ENCODE measurements at regions not wholly inside any gene's neighbourhood (a gene's known extent, or its start where the extent isn't known, plus 50 kb on each side); places are given as distances from the start of the nearest gene placed in this dataset.
"Not testable (repeated sequence)": the region's sequence is repeated elsewhere in the genome, so short reads cannot be mapped to it uniquely, and the experiment has no call there.

- no peak for DNase-seq (ENCODE audit: low read depth in 2 of 2)
These were observed 171.3 kb downstream of the RPRM start for GRCh38 chr2:153307223-153307622.

GRCh38 chr2:153299809-153300208 lies 178.8 kb downstream of the RPRM start:
- DNase-seq (ENCODE audit: low read depth in 2 of 2): no peak

GRCh38 chr2:153299217-153299616 lies 179.3 kb downstream of the RPRM start:
- DNase-seq (ENCODE audit: low read depth in 2 of 2): no peak

GRCh38 chr2:153294199-153294786 lies 184.3 kb downstream of the RPRM start:
- no peak for DNase-seq (ENCODE audit: low read depth in 2 of 2)

GRCh38 chr2:153291718-153292117 lies 186.8 kb downstream of the RPRM start:
- no peak for DNase-seq (ENCODE audit: low read depth in 2 of 2)

GRCh38 chr2:153287109-153287801 lies 191.3 kb downstream of the RPRM start:
- peak; percentile 8 to 30 for DNase-seq (ENCODE audit: low read depth in 2 of 2)

- no peak for DNase-seq (ENCODE audit: low read depth in 2 of 2)
These were observed 209.6 kb downstream of the RPRM start for GRCh38 chr2:153268941-153269461.

- DNase-seq (ENCODE audit: low read depth in 2 of 2): not testable (repeated sequence)
These were observed 221.7 kb downstream of the RPRM start for GRCh38 chr2:153256876-153257275.

GRCh38 chr2:153246636-153247035 lies 231.9 kb downstream of the RPRM start:
- DNase-seq (ENCODE audit: low read depth in 2 of 2): not testable (repeated sequence)

- no peak for DNase-seq (ENCODE audit: low read depth in 2 of 2)
These were observed 243.0 kb downstream of the RPRM start for GRCh38 chr2:153235516-153235915.

- no peak for DNase-seq (ENCODE audit: low read depth in 2 of 2)
These were observed 246.1 kb downstream of the RPRM start for GRCh38 chr2:153232464-153232863.

GRCh38 chr2:153230977-153231376 lies 247.6 kb downstream of the RPRM start:
- no peak for DNase-seq (ENCODE audit: low read depth in 2 of 2)

- DNase-seq (ENCODE audit: low read depth in 2 of 2): no peak
These were observed 249.7 kb downstream of the RPRM start for GRCh38 chr2:153228904-153229303.

- no peak for DNase-seq (ENCODE audit: low read depth in 2 of 2)
These were observed 250.6 kb downstream of the RPRM start for GRCh38 chr2:153227981-153228380.

GRCh38 chr2:153222231-153223165 lies 256.1 kb downstream of the RPRM start:
- no peak for DNase-seq (ENCODE audit: low read depth in 2 of 2)

GRCh38 chr2:153221506-153221905 lies 257.1 kb downstream of the RPRM start:
- DNase-seq (ENCODE audit: low read depth in 2 of 2): no peak

GRCh38 chr2:153221087-153221486 lies 257.5 kb downstream of the RPRM start:
- DNase-seq (ENCODE audit: low read depth in 2 of 2): no peak

GRCh38 chr2:153218851-153219250 lies 259.7 kb downstream of the RPRM start:
- DNase-seq (ENCODE audit: low read depth in 2 of 2): no peak

GRCh38 chr2:153214337-153214736 lies 264.2 kb downstream of the RPRM start:
- DNase-seq (ENCODE audit: low read depth in 2 of 2): no peak

GRCh38 chr2:153213022-153213421 lies 265.5 kb downstream of the RPRM start:
- DNase-seq (ENCODE audit: low read depth in 2 of 2): no peak

GRCh38 chr2:153197402-153198386 lies 280.9 kb downstream of the RPRM start:
- DNase-seq (ENCODE audit: low read depth in 2 of 2): no peak
